PFSK-1 (cell line): ENCODE measurements at regions not wholly inside any gene's neighbourhood (a gene's known extent, or its start where the extent isn't known, plus 50 kb on each side); places are given as distances from the start of the nearest gene placed in this dataset.

ENCODE experiments used
- POLR2AphosphoS5 ChIP-seq: IDR thresholded peaks from 2 replicates; pipeline ENCODE4 v1.6.1; 2012; ENCODE audit warnings: low read depth, mild to moderate bottlenecking, control low read depth, low read length, moderate library complexity
- SIN3A ChIP-seq: IDR thresholded peaks from 2 replicates; pipeline ENCODE4 v1.6.1; 2012; ENCODE audit warnings: mild to moderate bottlenecking, low read length, moderate library complexity, borderline replicate concordance; ENCODE audit not compliant: insufficient read depth
- TAF1 ChIP-seq: IDR thresholded peaks from 2 replicates; pipeline ENCODE4 v1.6.1; 2012; ENCODE audit warnings: low read length, control low read depth, borderline replicate concordance; ENCODE audit not compliant: insufficient read depth
- TF ChIP-seq, protein P1 (sequence below), 2 experiments: IDR thresholded peaks; 2 replicates each; pipeline versions ENCODE4 v1.6.1 to v1.8.0; 2011 to 2012; ENCODE audit warnings: low read depth in 2 of 2, low read length in 2 of 2, control low read depth in 1 of 2, inconsistent platforms in 1 of 2, mild to moderate bottlenecking in 1 of 2, moderate library complexity in 1 of 2; ENCODE audit not compliant: insufficient read depth in 1 of 2

DNA sequence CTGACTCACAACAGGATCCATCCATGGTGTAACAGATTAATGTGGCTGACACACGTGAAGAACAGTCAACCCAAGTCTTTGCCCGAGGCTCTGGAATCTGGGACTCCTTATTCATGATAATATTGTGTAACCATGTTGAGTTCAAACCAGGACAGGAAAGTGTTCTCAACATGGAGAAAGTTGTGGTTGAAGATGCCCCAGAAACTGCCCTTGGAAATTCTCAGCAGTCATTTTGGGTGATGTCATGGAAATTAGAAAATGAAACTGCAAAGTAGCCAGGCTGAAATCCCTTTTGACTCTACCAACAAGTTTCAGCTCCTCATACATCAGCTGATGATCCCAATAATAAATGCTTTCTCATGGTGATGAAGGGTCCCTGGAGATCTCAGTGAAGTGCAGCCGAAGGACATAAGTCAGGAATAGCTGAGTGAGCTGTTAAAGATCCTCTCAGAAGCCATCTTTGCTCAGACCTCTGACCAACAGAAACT lies 307.7 kb downstream of the TNS1 start:
- TF ChIP-seq SIN3A (no peak), TAF1 (no peak), POLR2AphosphoS5 (no peak)
- TF ChIP-seq, protein P1, sequence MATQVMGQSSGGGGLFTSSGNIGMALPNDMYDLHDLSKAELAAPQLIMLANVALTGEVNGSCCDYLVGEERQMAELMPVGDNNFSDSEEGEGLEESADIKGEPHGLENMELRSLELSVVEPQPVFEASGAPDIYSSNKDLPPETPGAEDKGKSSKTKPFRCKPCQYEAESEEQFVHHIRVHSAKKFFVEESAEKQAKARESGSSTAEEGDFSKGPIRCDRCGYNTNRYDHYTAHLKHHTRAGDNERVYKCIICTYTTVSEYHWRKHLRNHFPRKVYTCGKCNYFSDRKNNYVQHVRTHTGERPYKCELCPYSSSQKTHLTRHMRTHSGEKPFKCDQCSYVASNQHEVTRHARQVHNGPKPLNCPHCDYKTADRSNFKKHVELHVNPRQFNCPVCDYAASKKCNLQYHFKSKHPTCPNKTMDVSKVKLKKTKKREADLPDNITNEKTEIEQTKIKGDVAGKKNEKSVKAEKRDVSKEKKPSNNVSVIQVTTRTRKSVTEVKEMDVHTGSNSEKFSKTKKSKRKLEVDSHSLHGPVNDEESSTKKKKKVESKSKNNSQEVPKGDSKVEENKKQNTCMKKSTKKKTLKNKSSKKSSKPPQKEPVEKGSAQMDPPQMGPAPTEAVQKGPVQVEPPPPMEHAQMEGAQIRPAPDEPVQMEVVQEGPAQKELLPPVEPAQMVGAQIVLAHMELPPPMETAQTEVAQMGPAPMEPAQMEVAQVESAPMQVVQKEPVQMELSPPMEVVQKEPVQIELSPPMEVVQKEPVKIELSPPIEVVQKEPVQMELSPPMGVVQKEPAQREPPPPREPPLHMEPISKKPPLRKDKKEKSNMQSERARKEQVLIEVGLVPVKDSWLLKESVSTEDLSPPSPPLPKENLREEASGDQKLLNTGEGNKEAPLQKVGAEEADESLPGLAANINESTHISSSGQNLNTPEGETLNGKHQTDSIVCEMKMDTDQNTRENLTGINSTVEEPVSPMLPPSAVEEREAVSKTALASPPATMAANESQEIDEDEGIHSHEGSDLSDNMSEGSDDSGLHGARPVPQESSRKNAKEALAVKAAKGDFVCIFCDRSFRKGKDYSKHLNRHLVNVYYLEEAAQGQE (IDR thresholded peaks at IDR 0.05; ENCODE audit: insufficient read depth in 1 of 2, low read depth in 2 of 2, low read length in 2 of 2), result no peak
